Spleen (tissue), 7 donors: ENCODE measurements at regions not wholly inside any gene's neighbourhood (a gene's known extent, or its start where the extent isn't known, plus 50 kb on each side); places are given as distances from the start of the nearest gene placed in this dataset.

Experiments
- CTCF ChIP-seq, 11 experiments: fragments of 200-600 bp in 7 of 11; fragments of 450-650 bp in 4 of 11; sonication (generic) in 4 of 11; IDR thresholded peaks in 8 of 11; conservative IDR thresholded peaks in 3 of 11; 1 replicate in 7 of 11; 2 replicates in 4 of 11; pipeline versions ENCODE4 v1.4.0 to v1.8.0; 2016 to 2021; ENCODE audit warnings: antibody characterized with exemption in 11 of 11, inconsistent platforms in 4 of 11, mild to moderate bottlenecking in 1 of 11
- POLR2A ChIP-seq, 3 donors: fragments of 450-650 bp; IDR thresholded peaks; one replicate each; pipeline ENCODE4 v1.5.1; 2017; ENCODE audit warnings: antibody characterized with exemption in 3 of 3, mild to moderate bottlenecking in 1 of 3
- donor health status: DM: no; HTN: no; CAD: no; lungs with moderate emphysema.
- donor health status: DM: no; HTN: no; CAD: no.
- donor health status: DM: no; HTN: no; CAD: no.

- TF ChIP-seq CTCF (IDR thresholded peaks at IDR 0.05 in 8 of 11, conservative IDR thresholded peaks at IDR 0.05 in 3 of 11) (no peak), POLR2A (IDR thresholded peaks at IDR 0.05) (no peak)
These were observed 877.6 kb upstream of the SEL1L start for GRCh38 chr14:82411298-82411697.
